Neural progenitor cell (in vitro differentiated cells): ENCODE measurements at regions not wholly inside any gene's neighbourhood (a gene's known extent, or its start where the extent isn't known, plus 50 kb on each side); places are given as distances from the start of the nearest gene placed in this dataset.
A peak's percentile ranks its signal among the peaks of the same experiment; 100 is the strongest.

Experiments
- DNase-seq: peaks from one replicate; pipeline ENCODE4 v3.0.0-alpha.2; 2016; ENCODE audit warnings: low spot score
- H2AFZ ChIP-seq: fragments of 200-600 bp; sonication (generic); replicated peaks from 2 replicates; pipeline ENCODE4 v1.6.1; 2016; ENCODE audit warnings: antibody characterized with exemption
- H3F3A ChIP-seq: fragments of 200-600 bp; sonication (generic); 2 replicates; pipeline ENCODE4 v1.6.1; 2016; ENCODE audit warnings: antibody characterized with exemption, low read depth
- H3K27ac ChIP-seq: fragments of 200-600 bp; sonication (generic); 2 replicates; pipeline ENCODE4 v1.5.1; 2016; ENCODE audit warnings: mild to moderate bottlenecking
- H3K27me3 ChIP-seq: fragments of 200-600 bp; sonication (generic); 2 replicates; pipeline ENCODE4 v1.6.1; 2016; ENCODE audit warnings: mild to moderate bottlenecking, moderate library complexity
- H3K36me3 ChIP-seq: fragments of 200-600 bp; sonication (generic); 2 replicates; pipeline ENCODE4 v1.5.1; 2016
- H3K4me1 ChIP-seq: fragments of 200-600 bp; sonication (generic); 2 replicates; pipeline ENCODE4 v1.6.1; 2016; ENCODE audit warnings: mixed run types
- H3K4me2 ChIP-seq: fragments of 200-600 bp; sonication (generic); 2 replicates; pipeline ENCODE4 v1.6.1; 2016
- H3K4me3 ChIP-seq: fragments of 200-600 bp; sonication (generic); 2 replicates; pipeline ENCODE4 v1.5.1; 2016
- H3K79me2 ChIP-seq: fragments of 200-600 bp; sonication (generic); 2 replicates; pipeline ENCODE4 v1.6.1; 2016; ENCODE audit warnings: low read depth
- H3K9ac ChIP-seq: fragments of 200-600 bp; sonication (generic); 2 replicates; pipeline ENCODE4 v1.6.1; 2016
- H3K9me3 ChIP-seq: fragments of 200-600 bp; sonication (generic); 2 replicates; pipeline ENCODE4 v1.5.1; 2016; ENCODE audit warnings: low read depth
- H4K20me1 ChIP-seq: fragments of 200-600 bp; sonication (generic); 2 replicates; pipeline ENCODE4 v1.6.1; 2016; ENCODE audit warnings: low read depth
- H3K27ac Mint-ChIP-seq: 3 replicates; pipeline ENCODE4 v1.8.0; 2021; ENCODE audit warnings: mixed read lengths
- H3K27me3 Mint-ChIP-seq: 2 replicates; pipeline ENCODE4 v1.8.0; 2022; ENCODE audit warnings: low read depth, mild to moderate bottlenecking, inconsistent platforms, moderate library complexity, mixed read lengths; ENCODE audit not compliant: insufficient read depth
- H3K36me3 Mint-ChIP-seq: 3 replicates; pipeline ENCODE4 v1.8.0; 2021; ENCODE audit warnings: mixed read lengths
- H3K4me1 Mint-ChIP-seq: 3 replicates; pipeline ENCODE4 v1.8.0; 2021; ENCODE audit warnings: mixed read lengths
- H3K4me3 Mint-ChIP-seq: 3 replicates; pipeline ENCODE4 v1.8.0; 2021; ENCODE audit warnings: mild to moderate bottlenecking, moderate library complexity, mixed read lengths
- H3K9me3 Mint-ChIP-seq: 3 replicates; pipeline ENCODE4 v1.8.0; 2020; ENCODE audit warnings: mixed read lengths
- EZH2 ChIP-seq: fragments of 200-600 bp; sonication (generic); IDR thresholded peaks from 2 replicates; pipeline ENCODE4 v1.6.1; 2017; ENCODE audit warnings: antibody characterized with exemption, mild to moderate bottlenecking, moderate library complexity
- EZH2phosphoT487 ChIP-seq: fragments of 200-600 bp; sonication (generic); IDR thresholded peaks from 2 replicates; pipeline ENCODE4 v1.6.1; 2017; ENCODE audit warnings: antibody characterized with exemption
- TF ChIP-seq, protein P1 (sequence below): fragments of 200-600 bp; sonication (generic); IDR thresholded peaks from 2 replicates; pipeline ENCODE4 v1.5.1; 2017; ENCODE audit warnings: antibody characterized with exemption, mild to moderate bottlenecking

- Histone ChIP-seq H3K27me3 (no peaks in the 10 kb centered on the region), H3K4me3 (no peak overlapping the region), H3K9ac (no peak overlapping the region), H3K79me2 (no peaks in the 10 kb centered on the region), H3F3A (no peaks in the 10 kb centered on the region), H3K4me2 (no peak overlapping the region), H3K4me1 (no peaks in the 10 kb centered on the region), H3K36me3 (no peaks in the 10 kb centered on the region), H4K20me1 (no peaks in the 10 kb centered on the region), H3K27ac (no peak overlapping the region), H2AFZ (no peak overlapping the region), H3K9me3 (no peaks in the 10 kb centered on the region)
- Mint-ChIP-seq H3K4me3 (no peak overlapping the region), H3K27me3 (peaks cover 3% of the 10 kb centered on the region), H3K9me3 (no peaks in the 10 kb centered on the region), H3K4me1 (no peaks in the 10 kb centered on the region), H3K36me3 (no peaks in the 10 kb centered on the region), H3K27ac (no peak overlapping the region)
- TF ChIP-seq EZH2 (no peak), EZH2phosphoT487 (no peak)
- TF ChIP-seq, protein P1, sequence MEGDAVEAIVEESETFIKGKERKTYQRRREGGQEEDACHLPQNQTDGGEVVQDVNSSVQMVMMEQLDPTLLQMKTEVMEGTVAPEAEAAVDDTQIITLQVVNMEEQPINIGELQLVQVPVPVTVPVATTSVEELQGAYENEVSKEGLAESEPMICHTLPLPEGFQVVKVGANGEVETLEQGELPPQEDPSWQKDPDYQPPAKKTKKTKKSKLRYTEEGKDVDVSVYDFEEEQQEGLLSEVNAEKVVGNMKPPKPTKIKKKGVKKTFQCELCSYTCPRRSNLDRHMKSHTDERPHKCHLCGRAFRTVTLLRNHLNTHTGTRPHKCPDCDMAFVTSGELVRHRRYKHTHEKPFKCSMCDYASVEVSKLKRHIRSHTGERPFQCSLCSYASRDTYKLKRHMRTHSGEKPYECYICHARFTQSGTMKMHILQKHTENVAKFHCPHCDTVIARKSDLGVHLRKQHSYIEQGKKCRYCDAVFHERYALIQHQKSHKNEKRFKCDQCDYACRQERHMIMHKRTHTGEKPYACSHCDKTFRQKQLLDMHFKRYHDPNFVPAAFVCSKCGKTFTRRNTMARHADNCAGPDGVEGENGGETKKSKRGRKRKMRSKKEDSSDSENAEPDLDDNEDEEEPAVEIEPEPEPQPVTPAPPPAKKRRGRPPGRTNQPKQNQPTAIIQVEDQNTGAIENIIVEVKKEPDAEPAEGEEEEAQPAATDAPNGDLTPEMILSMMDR = no peak
- no peak for DNase-seq
Observed at GRCh38 chr3:22308871-22309270, 557.9 kb upstream of the ZNF385D start.

GRCh38 chr3:22315925-22316324 is 564.9 kb upstream of the ZNF385D start:
- TF ChIP-seq, protein P1 = no peak
- no peak for TF ChIP-seq EZH2phosphoT487
- TF ChIP-seq EZH2 = no peak
- no peaks in the 10 kb centered on the region for H3K36me3 Mint-ChIP-seq
- no peaks in the 10 kb centered on the region for H3K27me3 Mint-ChIP-seq
- H3K36me3 ChIP-seq = no peaks in the 10 kb centered on the region
- H3K4me3 Mint-ChIP-seq = no peak overlapping the region
- no peaks in the 10 kb centered on the region for H3K9me3 ChIP-seq
- H2AFZ ChIP-seq = no peak overlapping the region
- no peaks in the 10 kb centered on the region for H3K79me2 ChIP-seq
- no peaks in the 10 kb centered on the region for H3F3A ChIP-seq
- no peak overlapping the region for H3K27ac ChIP-seq
- H3K27me3 ChIP-seq = no peaks in the 10 kb centered on the region
- no peak for DNase-seq
- no peak overlapping the region for H3K9ac ChIP-seq
- no peaks in the 10 kb centered on the region for H4K20me1 ChIP-seq
- no peaks in the 10 kb centered on the region for H3K4me1 Mint-ChIP-seq
- H3K9me3 Mint-ChIP-seq = no peaks in the 10 kb centered on the region
- H3K4me3 ChIP-seq = no peak overlapping the region
- H3K27ac Mint-ChIP-seq = no peak overlapping the region
- H3K4me1 ChIP-seq = no peaks in the 10 kb centered on the region
- no peak overlapping the region for H3K4me2 ChIP-seq

GRCh38 chr3:22318325-22318724 is 567.3 kb upstream of the ZNF385D start:
- Histone ChIP-seq H3K36me3 (no peaks in the 10 kb centered on the region), H3K4me1 (no peaks in the 10 kb centered on the region), H3K27ac (no peak overlapping the region), H3F3A (no peaks in the 10 kb centered on the region), H3K79me2 (no peaks in the 10 kb centered on the region), H3K4me3 (no peak overlapping the region), H3K4me2 (no peak overlapping the region), H3K9ac (no peak overlapping the region), H3K9me3 (no peaks in the 10 kb centered on the region), H2AFZ (peak overlapping the region; percentile 31), H4K20me1 (no peaks in the 10 kb centered on the region), H3K27me3 (no peaks in the 10 kb centered on the region)
- Mint-ChIP-seq H3K4me3 (no peak overlapping the region), H3K36me3 (no peaks in the 10 kb centered on the region), H3K4me1 (no peaks in the 10 kb centered on the region), H3K27me3 (no peaks in the 10 kb centered on the region), H3K27ac (no peak overlapping the region), H3K9me3 (no peaks in the 10 kb centered on the region)
- no peak for TF ChIP-seq EZH2
- TF ChIP-seq, protein P1 = no peak
- no peak for TF ChIP-seq EZH2phosphoT487
- no peak for DNase-seq

DNA sequence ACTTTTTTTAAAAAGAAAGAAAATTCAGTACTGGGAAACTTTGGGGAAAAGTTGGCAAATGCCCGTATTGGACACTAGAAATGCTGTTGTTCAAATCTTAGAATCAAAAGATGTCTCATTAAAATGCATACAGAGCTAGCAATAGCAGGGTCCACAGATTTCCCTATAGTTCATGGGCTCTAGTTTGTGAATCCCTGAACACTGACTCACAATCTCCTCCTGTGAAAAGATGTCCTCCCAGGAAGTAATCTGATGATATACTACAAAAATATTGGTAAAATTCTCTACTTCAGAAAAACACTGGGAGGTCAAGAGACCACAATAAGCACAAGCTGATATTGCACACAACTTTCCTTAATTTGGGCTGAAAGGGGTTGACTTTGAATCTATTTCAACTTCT is 568.4 kb upstream of the ZNF385D start:
- TF ChIP-seq, protein P1 = no peak
- TF ChIP-seq EZH2phosphoT487 (no peak), EZH2 (no peak)
- Mint-ChIP-seq H3K4me3 (no peak overlapping the region), H3K36me3 (no peaks in the 10 kb centered on the region), H3K4me1 (no peaks in the 10 kb centered on the region), H3K27ac (no peak overlapping the region), H3K27me3 (no peaks in the 10 kb centered on the region), H3K9me3 (no peaks in the 10 kb centered on the region)
- Histone ChIP-seq H3K9ac (no peak overlapping the region), H3F3A (no peaks in the 10 kb centered on the region), H3K9me3 (no peaks in the 10 kb centered on the region), H2AFZ (no peak overlapping the region), H3K79me2 (no peaks in the 10 kb centered on the region), H3K27ac (no peak overlapping the region), H3K27me3 (no peaks in the 10 kb centered on the region), H3K4me1 (no peaks in the 10 kb centered on the region), H4K20me1 (no peaks in the 10 kb centered on the region), H3K36me3 (no peaks in the 10 kb centered on the region), H3K4me2 (no peak overlapping the region), H3K4me3 (no peak overlapping the region)
- no peak for DNase-seq
